Jurkat, Clone E6-1 (cell line): ENCODE measurements at regions not wholly inside any gene's neighbourhood (a gene's known extent, or its start where the extent isn't known, plus 50 kb on each side); places are given as distances from the start of the nearest gene placed in this dataset.
A peak's percentile ranks its signal among the peaks of the same experiment; 100 is the strongest.
"Not testable (repeated sequence)": the region's sequence is repeated elsewhere in the genome, so short reads cannot be mapped to it uniquely, and the experiment has no call there.

Experiments
- DNase-seq: peaks from one replicate; pipeline ENCODE4 v3.0.0-alpha.2; 2011; ENCODE audit warnings: low read depth, low spot score
- H3K4me3 ChIP-seq: 2 replicates; pipeline ENCODE4 v1.5.1; 2011; ENCODE audit warnings: mild to moderate bottlenecking, low read length, control low read depth, moderate library complexity

DNA sequence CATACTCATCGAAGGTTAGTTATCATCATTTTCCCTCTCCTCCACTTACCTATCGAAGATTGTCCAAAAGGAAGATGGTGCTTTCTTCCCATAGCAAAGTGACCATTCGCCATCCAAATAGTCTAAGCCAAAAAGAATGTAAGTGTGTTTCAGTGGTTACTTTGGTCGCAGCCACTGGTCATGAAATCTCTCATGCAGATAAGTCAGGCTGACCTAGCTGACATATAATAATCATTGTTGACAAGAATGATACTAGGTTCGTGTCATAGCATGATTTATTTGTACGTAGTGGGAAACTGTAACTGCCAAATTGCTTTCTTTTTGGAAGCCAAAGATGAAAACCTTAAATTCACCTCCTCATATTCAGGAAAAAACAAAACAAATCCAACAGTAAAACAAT is 89.6 kb upstream of the PMAIP1 start:
- H3K4me3 ChIP-seq = no peak overlapping the region
- no peak for DNase-seq

DNA sequence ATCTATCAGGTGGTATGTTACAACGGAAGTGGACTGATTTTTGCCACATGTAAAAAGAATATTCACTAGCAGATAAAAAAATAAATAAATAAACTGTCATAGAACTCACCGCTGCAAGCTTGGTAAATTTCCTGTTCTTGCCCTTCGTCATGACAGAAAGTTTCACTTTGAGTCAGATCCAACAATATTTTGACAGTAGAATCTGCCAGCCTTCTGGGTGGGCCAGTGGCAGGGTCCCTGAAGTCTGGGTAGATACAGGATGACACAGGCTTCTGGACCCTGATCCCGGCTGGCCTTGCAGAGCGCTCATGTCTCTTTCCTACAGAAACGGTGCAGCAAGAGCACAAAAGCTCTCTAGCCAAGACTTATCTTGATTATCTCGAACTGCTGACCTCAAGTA is 97.8 kb upstream of the PMAIP1 start:
- no peak for DNase-seq
- no peak overlapping the region for H3K4me3 ChIP-seq

DNA sequence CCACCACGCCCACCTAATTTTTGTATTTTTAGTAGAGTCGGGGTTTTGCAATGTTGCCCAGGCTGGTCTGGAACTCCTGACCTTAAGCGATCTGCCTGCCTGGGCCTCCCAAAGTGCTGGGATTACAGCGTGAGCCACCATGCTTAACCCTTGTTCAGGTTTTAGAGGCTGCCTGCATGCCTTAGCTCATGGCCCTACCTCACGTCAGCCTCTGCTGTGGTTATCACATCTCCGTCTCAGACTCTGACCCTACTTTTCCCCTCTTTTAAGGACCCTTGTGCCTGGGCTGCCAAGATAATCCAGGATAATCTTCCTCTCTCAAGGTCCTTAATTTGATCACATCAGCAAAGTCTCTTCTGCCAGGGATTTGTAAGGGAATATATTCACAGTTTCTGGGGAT is 98.2 kb upstream of the PMAIP1 start:
- no peak overlapping the region for H3K4me3 ChIP-seq
- no peak for DNase-seq

DNA sequence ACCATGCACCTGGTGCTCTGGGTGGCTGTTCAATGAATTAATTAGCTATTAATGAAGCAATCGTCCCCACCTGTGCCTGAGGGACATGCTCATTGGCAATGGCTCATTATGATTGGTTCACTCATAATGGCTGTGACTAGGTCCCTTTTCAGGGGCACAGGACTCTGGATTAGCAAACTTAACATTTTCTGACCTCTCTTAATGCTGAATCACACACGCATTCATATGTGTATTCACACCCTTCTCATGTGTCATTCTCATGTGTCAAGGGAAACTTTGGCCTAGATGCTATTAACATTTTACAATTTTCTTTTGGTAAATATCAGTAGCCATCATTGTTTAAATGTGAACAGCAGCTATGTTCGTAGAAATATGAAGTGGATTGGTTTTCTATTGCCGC is 98.9 kb upstream of the PMAIP1 start:
- no peak overlapping the region for H3K4me3 ChIP-seq

DNA sequence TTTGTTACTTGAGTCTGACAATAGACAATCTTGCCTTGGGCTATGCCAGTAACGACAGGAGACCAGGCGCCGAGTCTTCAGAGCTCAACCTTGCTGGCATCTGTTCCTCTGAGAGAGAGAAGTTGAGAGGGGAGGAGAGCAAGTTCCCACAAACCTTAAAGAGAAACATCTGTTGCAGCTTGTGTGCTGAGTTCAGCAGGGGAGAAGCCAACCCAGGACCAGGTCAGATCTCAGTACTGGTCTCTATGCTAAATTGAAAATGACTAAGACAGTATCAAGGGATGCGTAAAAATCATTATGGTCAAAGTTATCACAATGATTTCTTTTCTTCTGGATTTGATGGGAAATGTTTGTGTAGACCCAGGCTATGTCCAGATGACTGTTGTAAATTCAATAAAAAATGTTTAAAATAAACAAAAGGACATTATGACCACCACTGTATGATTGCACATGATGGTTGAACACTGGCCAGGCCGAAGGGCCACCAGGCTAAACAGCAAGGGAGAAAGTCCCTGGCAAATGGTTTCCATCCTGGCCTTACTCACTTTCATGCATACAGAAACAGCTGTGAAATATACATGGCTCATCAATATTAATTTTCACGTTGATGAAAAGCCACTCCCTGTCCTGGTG is 100.3 kb upstream of the PMAIP1 start:
- DNase-seq = no peak

More for the DNA sequence above, 98.9 kb upstream of the PMAIP1 start:
- DNase-seq = no peak

DNA sequence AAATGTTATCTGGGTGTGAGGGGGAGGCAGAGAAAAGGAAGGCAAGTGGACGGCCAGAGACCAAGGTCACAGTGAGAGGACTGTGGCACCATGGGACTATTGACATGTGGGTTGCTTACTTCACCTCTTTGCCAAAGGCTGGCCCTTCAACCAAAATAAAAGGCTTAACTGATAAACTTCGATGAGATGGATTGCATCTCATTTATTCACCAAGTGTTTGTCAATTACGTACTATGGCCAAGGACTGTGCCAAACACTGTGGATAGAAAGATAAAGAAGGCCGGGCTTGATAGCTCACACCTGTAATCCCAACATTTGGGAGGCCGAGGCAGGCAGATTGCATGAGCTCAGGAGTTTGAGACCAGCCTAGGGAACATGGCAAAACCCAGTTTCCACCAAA is 98.7 kb upstream of the CCBE1 start:
- H3K4me3 ChIP-seq = no peak overlapping the region
- DNase-seq = no peak

More for the DNA sequence above, 100.3 kb upstream of the PMAIP1 start:
- H3K4me3 ChIP-seq = no peak overlapping the region

DNA sequence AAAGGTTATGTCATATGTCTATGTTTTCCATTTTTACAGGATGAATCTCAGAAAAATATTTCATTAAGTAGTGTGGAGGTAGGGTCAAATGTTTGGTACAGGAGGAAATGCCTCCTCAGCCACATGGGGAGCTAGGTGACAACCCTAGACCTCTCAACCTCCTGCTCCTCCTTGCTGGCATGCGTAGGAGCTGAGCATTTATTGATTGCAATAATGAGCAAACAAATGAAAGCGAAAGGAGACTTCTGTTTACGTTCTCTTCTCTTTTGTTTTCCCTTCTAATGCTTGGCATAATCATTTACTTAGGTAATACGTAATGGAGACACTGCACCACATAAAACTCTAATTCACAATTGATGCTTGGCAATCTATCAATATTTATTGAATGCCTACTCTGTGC is 95.1 kb upstream of the CCBE1 start:
- no peak for DNase-seq
- H3K4me3 ChIP-seq = no peak overlapping the region

DNA sequence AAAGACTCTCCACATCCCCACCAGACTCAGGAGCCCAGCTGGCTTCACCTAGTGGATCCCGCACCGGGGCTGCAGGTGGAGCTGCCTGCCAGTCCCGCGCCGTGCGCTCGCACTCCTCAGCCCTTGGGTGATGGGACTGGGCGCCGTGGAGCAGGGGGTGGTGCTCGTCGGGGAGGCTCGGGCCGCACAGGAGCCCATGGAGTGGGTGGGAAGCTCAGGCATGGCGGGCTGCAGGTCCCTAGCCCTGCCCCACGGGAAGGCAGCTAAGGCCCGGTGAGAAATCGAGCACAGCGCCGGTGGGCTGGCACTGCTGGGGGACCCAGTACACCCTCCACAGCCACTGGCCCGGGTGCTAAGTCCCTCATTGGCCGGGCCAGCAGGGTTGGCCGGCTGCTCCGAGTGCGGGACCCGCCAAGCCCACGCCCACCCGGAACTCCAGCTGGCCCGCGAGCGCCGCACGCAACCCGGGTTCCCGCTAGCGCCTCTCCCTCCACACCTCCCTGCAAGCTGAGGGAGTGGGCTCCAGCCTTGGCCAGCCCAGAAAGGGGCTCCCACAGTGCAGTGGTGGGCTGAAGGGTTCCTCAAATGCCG is 93.2 kb upstream of the CCBE1 start:
- H3K4me3 ChIP-seq, DNase-seq: not testable (repeated sequence)

DNA sequence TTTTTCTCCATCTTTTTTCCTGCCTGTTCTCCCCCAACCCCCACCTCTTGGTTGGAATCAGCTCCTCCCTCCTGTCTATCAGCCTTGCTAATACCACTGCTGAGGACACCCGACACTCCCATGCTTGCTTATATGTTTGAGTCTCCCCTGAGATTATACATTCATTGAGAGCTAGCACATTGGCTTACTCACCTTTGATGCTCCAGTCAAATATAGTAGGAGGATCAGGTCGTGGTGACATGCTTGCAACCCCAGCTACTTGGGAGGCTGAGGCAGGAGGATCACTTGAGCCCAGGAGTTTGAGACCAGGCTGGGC is 91.5 kb upstream of the CCBE1 start:
- no peak for DNase-seq
- H3K4me3 ChIP-seq = no peak overlapping the region

DNA sequence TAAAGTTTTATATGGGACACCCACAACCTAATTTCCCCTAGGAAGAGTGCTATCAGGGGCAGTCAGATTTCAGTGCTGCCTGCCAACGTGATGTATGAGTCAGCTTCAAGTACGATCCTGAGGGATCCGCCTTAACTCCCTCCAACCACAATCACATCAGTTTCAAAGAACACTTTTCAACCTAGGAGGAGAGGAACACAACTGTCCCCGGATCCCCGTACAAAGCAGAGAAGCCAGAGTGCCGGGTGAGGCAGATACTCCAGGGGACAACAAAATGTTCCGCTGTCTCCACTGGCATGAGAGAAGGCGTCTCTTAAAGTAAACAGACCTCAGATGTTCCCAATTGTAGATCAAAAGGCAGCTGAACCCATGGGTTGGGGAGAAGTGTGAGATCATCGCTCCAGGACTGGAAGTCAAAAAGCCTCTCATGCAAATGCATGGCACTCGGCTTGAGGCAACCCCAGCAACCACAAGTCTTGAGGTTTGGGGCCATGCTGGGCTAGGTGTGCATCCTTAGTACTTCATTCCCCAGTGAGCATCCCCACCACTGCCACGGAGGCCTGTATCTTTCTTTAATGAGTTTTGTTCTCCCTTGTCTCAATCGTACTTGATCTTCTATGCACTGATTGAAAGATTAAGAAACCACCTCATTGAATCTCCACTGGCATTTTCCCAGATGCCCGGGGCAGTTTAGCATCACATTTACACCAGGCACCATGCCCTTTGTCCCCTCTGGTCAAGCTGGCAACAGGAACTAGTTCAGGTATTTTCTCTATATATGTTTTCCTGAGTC is 91.0 kb upstream of the CCBE1 start:
- no peak overlapping the region for H3K4me3 ChIP-seq
- DNase-seq = no peak

DNA sequence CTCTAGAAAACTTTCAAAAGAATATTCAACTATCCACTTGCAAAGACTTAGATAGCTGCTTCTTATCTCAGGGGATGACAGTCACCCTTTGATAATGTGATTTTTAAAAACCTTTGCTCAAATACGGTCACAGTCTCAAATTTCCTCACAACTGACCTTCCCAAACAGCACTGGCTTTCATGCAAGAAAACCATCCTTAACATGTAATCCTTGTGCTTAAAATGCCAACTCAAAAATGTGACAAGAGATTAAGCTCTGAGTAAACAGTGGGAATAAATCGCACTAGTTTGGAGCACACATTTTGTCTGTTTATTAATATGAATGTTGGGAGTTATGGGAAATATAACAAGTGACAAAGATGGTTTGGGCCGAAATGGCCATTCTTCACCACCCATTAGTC is 87.5 kb upstream of the CCBE1 start:
- no peak for DNase-seq
- no peak overlapping the region for H3K4me3 ChIP-seq

DNA sequence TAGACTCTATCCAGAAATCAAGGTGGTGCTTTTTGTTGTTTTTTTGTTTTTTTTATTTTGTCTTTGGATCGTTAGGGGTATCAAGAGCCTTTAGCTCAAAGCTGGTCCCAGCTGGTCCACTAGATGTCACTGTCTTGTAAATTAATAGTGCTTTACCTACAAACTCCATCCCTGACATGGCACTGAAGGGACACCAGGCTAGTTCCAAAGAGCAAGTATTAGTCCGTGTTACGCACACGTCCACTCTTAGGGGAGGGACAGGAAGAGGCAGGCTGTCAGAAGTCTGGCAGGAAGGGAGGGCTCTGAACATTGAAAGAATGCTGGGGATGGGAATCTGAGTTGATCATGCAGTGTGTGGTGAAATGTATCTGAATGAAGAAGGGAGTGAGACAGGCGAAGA is 85.9 kb upstream of the CCBE1 start:
- DNase-seq = peak; percentile 21
- H3K4me3 ChIP-seq = no peak overlapping the region

DNA sequence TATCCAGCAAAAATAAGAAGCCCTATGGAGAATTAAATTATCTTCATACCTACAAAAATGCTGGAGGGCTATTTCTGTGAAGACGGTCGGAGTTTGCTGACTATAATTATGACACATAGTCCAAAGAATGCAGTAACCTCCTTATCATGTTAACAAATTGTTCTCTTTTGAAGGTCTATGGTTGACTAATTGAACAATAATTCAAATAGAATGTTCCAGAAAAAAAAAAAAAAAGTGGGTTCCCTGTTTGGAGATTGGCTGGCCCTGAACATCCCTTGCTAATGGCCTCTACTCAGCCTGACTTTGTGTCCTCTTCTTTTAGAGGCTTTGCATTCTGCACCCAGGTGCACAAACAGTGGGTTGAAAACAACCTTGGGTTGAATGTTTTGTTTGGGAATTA is 82.8 kb upstream of the CCBE1 start:
- no peak for DNase-seq

DNA sequence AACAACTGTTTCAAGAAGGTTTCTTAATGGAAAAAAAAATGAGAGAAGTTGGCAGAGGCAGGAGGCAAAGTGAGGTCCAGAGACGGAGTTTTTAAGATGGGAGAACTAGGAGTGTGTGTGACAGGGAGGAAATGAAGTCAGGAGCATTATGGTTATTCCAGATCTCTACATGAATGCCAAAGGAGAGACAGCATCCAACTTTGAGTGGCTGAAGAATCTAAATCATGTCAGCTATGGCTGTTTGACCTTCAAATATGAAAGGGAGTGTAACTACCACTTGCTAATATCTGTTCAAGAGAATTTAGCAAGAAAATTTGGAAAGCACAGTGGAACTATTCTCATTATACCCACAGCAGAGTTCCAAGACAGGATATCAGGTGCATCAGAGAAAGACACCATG is 81.2 kb upstream of the CCBE1 start:
- no peak overlapping the region for H3K4me3 ChIP-seq
- no peak for DNase-seq

More for the DNA sequence above, 82.8 kb upstream of the CCBE1 start:
- H3K4me3 ChIP-seq = no peak overlapping the region

DNA sequence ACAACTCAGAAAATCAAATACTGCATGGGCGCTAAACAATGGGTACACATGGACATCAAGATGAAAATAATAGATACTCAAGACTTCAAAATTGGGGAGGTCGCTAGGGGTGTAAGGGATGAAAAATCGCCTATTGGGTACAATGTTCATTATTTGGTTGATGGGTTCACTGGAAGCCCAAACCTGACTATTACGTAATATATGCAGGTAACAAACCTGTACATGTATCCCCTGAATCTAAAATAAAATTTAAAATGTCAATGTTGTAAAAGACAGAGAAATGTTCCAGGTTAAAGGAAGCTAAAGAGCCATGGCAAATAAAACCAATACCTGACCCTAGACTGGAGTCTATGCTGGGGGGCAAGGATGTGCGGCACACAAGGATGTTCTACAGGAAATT is 80.4 kb upstream of the CCBE1 start:
- no peak for DNase-seq
- no peak overlapping the region for H3K4me3 ChIP-seq

DNA sequence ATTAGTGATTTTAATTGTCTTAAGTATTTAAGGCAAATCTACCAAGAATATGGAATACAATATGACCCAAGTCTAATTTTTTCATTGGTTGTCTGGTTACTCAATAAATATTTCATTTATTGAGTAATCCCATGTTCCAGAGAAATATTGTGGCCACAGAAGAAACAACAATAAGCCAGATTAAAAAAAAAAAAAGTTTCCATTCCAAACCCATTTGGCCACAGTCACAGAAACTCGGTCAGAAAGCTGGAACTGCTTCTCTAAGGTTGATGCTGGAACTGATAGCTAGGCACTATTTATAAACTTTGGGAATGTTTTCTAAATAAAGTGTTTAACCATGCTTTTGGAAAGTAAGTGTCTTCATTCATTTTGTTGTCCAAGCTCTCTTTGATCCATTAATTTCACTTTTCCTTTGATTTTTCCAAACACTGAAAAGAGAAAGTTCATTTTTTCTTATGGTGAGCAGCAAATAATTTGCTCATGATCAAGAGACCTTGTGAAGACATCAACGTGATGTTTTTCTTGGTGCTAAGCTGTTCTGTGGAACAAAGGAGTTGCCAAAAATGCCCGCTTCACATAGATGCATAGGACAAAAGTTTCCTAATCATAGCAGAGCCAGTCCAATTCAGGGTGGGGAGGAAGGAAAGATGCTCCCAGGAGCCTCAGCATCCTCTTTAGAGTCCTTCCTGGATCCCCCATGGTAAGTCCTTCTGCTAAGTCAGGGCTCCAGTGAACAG is 72.1 kb upstream of the CCBE1 start:
- DNase-seq = no peak
- H3K4me3 ChIP-seq = no peak overlapping the region

DNA sequence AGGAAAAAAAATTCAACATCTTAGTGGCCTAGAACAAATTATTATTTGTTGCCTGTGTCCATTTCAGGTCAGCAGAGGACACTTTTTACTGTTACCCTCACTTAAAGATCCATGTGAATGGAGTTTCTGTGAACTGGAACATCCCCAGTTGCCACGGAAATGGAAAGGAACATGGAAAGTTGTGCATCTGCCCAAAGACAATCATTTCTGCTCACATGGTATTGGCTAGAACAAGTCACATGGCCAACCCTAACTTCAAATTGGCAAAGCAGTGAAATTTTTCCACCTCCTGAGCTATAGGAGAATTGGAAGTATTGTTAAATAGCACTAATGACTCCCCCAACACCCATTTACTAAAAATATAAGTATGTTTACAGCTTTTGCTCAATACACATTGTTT is 71.2 kb upstream of the CCBE1 start:
- H3K4me3 ChIP-seq = no peak overlapping the region

DNA sequence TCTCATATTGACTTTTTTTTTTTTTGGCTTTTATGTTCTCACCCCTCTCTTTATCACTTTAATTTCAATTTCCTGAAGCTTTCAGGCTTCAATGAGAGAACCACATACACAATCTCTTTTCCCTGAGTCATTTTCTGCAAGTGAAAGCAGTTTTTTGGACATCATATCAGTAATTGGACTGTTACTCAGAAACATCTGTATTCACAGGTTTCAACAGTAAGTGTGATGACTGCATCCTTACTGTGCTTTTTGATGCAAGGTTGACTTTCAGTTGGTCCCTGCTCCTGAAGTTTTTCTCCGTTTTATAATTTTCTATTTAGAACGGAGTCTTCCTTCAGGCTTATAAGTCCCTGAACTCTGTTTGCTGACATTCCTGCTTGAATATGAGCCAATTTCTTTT is 70.5 kb upstream of the CCBE1 start:
- DNase-seq = no peak
- no peak overlapping the region for H3K4me3 ChIP-seq

More for the DNA sequence above, 71.2 kb upstream of the CCBE1 start:
- DNase-seq = no peak

DNA sequence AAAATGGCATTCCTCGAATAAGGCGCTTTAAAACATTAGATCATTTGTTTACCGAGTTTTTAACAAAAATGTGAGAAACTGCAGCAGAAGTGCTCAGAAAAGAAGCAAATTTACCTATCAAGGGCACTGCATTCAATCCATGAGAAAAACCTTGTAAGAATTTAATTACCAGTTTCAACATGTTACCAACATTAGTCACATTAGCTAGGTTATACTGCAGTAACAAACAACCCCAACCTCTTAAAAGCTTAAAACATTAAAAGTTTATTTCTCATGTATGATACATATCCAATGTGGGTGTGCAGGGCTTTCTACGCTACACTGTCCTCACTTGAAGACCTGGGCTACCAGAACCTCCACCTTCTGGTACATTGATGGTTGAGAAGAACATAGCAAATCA is 68.1 kb upstream of the CCBE1 start:
- no peak overlapping the region for H3K4me3 ChIP-seq
- no peak for DNase-seq

DNA sequence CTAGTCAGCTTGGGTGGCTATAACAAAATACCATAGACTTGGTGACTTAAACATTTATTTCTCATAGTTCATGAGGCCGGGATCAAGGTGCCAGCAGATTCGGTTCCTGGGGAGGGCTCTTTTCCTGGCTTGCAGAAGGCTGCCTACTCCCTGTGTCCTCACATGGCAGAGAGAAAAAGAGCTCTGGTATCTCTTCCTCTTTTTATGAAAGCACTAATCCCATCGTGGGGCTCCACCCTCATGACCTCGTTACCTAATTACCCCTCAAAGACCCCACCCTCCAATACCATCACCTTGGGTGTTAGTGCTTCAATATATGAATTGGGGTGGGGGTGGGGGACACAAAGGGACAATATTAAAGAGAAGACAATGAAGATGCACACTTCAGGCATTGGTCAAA is 67.1 kb upstream of the CCBE1 start:
- no peak overlapping the region for H3K4me3 ChIP-seq
- DNase-seq = no peak
